HepG2 (cell line): ENCODE measurements at regions not wholly inside any gene's neighbourhood (a gene's known extent, or its start where the extent isn't known, plus 50 kb on each side); places are given as distances from the start of the nearest gene placed in this dataset.

ENCODE experiments used
- ATAC-seq: fragments of 200-7000 bp; cut with Tn5 transposase; 3 replicates; pipeline ENCODE4 v1.9.1; 2020; ENCODE audit warnings: mild to moderate bottlenecking, moderate library complexity
- BruUV-seq: library from RNA; stranded (reverse); fragments of 400-500 nt; replicated peaks from 2 replicates; lab custom pipeline; 2021; lab: Mats Ljungman, UMichigan
- CTCF ChIA-PET: fragments of 300-600 bp; formaldehyde crosslinking; extraction: SDS; loops from one replicate; lab custom pipeline; 2021; ENCODE audit warnings: low total read pairs, inconsistent platforms, low intra/inter-chr PET ratio; lab: Yijun Ruan, JAX
- POLR2A ChIA-PET: fragments of 350-600 bp; sonication (Branson Sonifier 250); formaldehyde crosslinking; loops from one replicate; lab custom pipeline; 2020; ENCODE audit warnings: antibody characterized with exemption, inconsistent platforms; lab: Yijun Ruan, JAX
- DNase-seq: peaks from one replicate; pipeline ENCODE4 v3.0.0-alpha.2; 2015; ENCODE audit warnings: low spot score
- FAIRE-seq: peaks from 3 replicates; lab custom pipeline; 2011; peaks lifted over from hg19 to GRCh38; lab: Jason Lieb, UNC
- H2AFZ ChIP-seq: one replicate; pipeline ENCODE4 v1.6.1; 2011; ENCODE audit warnings: low read length, inconsistent platforms
- H3K27ac ChIP-seq: fragments of 300-600 bp; 3 replicates; pipeline ENCODE4 v1.8.0; 2011; ENCODE audit warnings: mixed run types, mild to moderate bottlenecking, mixed read lengths, low read length, inconsistent platforms; ENCODE audit not compliant: insufficient read depth; ENCODE audit errors: extremely low read length
- H3K27me3 ChIP-seq, 2 experiments: fragments of 200-600 bp in 1 of 2; 2 replicates in 1 of 2; 3 replicates in 1 of 2; pipeline versions ENCODE4 v1.6.0 to v1.8.0; 2011; ENCODE audit warnings: low read length in 2 of 2, mild to moderate bottlenecking in 2 of 2, moderate library complexity in 2 of 2, inconsistent platforms in 1 of 2; ENCODE audit not compliant: insufficient read depth in 2 of 2, control insufficient read depth in 1 of 2
- H3K36me3 ChIP-seq, 2 experiments: fragments of 200-600 bp in 1 of 2; replicated peaks in 1 of 2; 2 replicates in 1 of 2; 3 replicates in 1 of 2; pipeline versions ENCODE4 v1.5.1 to v1.8.0; 2011; ENCODE audit warnings: low read length in 2 of 2, inconsistent platforms in 1 of 2; ENCODE audit not compliant: insufficient read depth in 2 of 2, control insufficient read depth in 1 of 2
- H3K4me1 ChIP-seq: 2 replicates; pipeline ENCODE4 v1.5.1; 2012; ENCODE audit warnings: low read length, inconsistent platforms; ENCODE audit not compliant: insufficient read depth
- H3K4me2 ChIP-seq: 2 replicates; pipeline ENCODE4 v1.6.0; 2011; ENCODE audit warnings: low read depth, low read length, inconsistent platforms
- H3K4me3 ChIP-seq, 3 experiments: fragments of 200-600 bp in 1 of 3; sonication (generic), shearing (Covaris generic) in 1 of 3; replicated peaks in 1 of 3; 2 replicates each; pipeline ENCODE4 v1.5.1; 2011 to 2016; ENCODE audit warnings: low read length in 3 of 3, inconsistent platforms in 2 of 3, low read depth in 2 of 3, mild to moderate bottlenecking in 2 of 3, control low read depth in 1 of 3, mixed read lengths in 1 of 3; ENCODE audit not compliant: insufficient read depth in 1 of 3
- H3K79me2 ChIP-seq: one replicate; pipeline ENCODE4 v1.6.1; 2011; ENCODE audit warnings: low read length, inconsistent platforms; ENCODE audit not compliant: insufficient read depth
- H3K9ac ChIP-seq: 2 replicates; pipeline ENCODE4 v1.6.0; 2011; ENCODE audit warnings: mild to moderate bottlenecking, low read depth, low read length, inconsistent platforms; ENCODE audit not compliant: insufficient read depth
- H3K9me3 ChIP-seq: 2 replicates; pipeline ENCODE4 v1.5.1; 2012; ENCODE audit warnings: mild to moderate bottlenecking, low read length
- H4K20me1 ChIP-seq: 2 replicates; pipeline ENCODE4 v1.6.0; 2011; ENCODE audit warnings: inconsistent platforms, mild to moderate bottlenecking, low read length, moderate library complexity; ENCODE audit not compliant: insufficient read depth
- HNRNPLL ChIP-seq: fragments of 200-400 bp; formaldehyde crosslinking; IDR thresholded peaks from 2 replicates; pipeline ENCODE4 v1.6.1; 2017; ENCODE audit warnings: mild to moderate bottlenecking, low read depth, low read length; ENCODE audit not compliant: poor library complexity, severe bottlenecking
- NCOA1 ChIP-seq: sonication (generic); formaldehyde crosslinking; IDR thresholded peaks from 2 replicates; pipeline ENCODE4 v1.9.0; 2021; ENCODE audit warnings: missing genetic modification reagents
- NR2C2 ChIP-seq: sonication (generic); formaldehyde crosslinking; IDR thresholded peaks from 2 replicates; pipeline ENCODE4 v1.4.0; 2020; ENCODE audit warnings: missing genetic modification reagents, mild to moderate bottlenecking, moderate library complexity, borderline replicate concordance
- RBM22 ChIP-seq: fragments of 200-400 bp; formaldehyde crosslinking; optimal IDR thresholded peaks from 2 replicates; pipeline ENCODE3; 2017; ENCODE audit warnings: mild to moderate bottlenecking, low read length, moderate library complexity
- RCOR2 ChIP-seq: IDR thresholded peaks from 2 replicates; pipeline ENCODE4 v1.6.1; 2016; ENCODE audit warnings: missing biosample characterization, missing genetic modification reagents
- RFX3 ChIP-seq: IDR thresholded peaks from 2 replicates; pipeline ENCODE4 v1.6.1; 2016; ENCODE audit warnings: missing biosample characterization, missing genetic modification reagents
- SNAI1 ChIP-seq: sonication (generic); formaldehyde crosslinking; IDR thresholded peaks from 2 replicates; pipeline ENCODE4 v1.5.0; 2020; ENCODE audit warnings: mild to moderate bottlenecking, missing genetic modification reagents, borderline replicate concordance
- SRSF9 ChIP-seq: fragments of 200-400 bp; formaldehyde crosslinking; IDR thresholded peaks from 2 replicates; pipeline ENCODE4 v1.6.1; 2018; ENCODE audit warnings: borderline replicate concordance, mild to moderate bottlenecking, low read depth, low read length; ENCODE audit not compliant: insufficient read depth, poor library complexity, severe bottlenecking
- ZIK1 ChIP-seq: sonication (generic); formaldehyde crosslinking; IDR thresholded peaks from 2 replicates; pipeline ENCODE4 v1.5.0; 2020; ENCODE audit warnings: mild to moderate bottlenecking, low read depth, missing genetic modification reagents, borderline replicate concordance
- ZNF7 ChIP-seq: IDR thresholded peaks from 2 replicates; pipeline ENCODE4 v1.6.1; 2016; ENCODE audit warnings: missing biosample characterization, missing genetic modification reagents
- WGBS: methylation state at CpG from one replicate; pipeline ENCODE4 v1.1.6; 2017; ENCODE audit warnings: low lambda C conversion rate; 5-methylcytosine and 5-hydroxymethylcytosine counted together
- in situ Hi-C: cut with HindIII; loops from 2 replicates; pipeline ENCODE4 v1.10.0; 2017; ENCODE audit warnings: low pct_unique_long_range_greater_than_20kb; ENCODE audit not compliant: extremely low pct_ligation_motif_present
- intact Hi-C: fragments of 100-400 bp; cut with micrococcal nuclease; formaldehyde crosslinking; loops from one replicate; pipeline ENCODE4 v1.10.0; 2022; ENCODE audit not compliant: unreplicated experiment
- TF ChIP-seq, protein P1 (sequence below): sonication (generic); formaldehyde crosslinking; IDR thresholded peaks from 2 replicates; pipeline ENCODE4 v1.5.0; 2020; ENCODE audit warnings: missing genetic modification reagents
- TF ChIP-seq, protein P2 (sequence below): IDR thresholded peaks from 2 replicates; pipeline ENCODE4 v1.6.1; 2016; ENCODE audit warnings: low read depth, control low read depth

DNA sequence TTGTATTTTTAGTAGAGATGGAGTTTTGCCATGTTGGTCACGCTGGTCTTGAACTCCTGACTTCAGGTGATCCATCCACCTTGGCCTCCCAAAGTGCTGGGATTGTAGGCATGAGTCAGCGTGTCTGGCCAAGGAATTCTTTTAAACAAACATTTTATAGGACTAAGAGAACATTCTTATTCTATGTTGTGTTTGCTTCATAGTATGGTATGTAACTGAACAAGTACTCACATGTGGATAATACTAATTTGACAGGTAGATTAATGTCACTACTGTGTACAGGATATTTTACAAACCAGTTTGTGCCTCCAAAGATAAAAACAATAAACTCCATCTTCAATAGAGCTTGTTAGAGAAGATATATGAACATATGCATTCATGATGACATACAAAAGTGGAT is 1353.4 kb downstream of the PCDH7 start:
- Histone ChIP-seq H3K9me3 (peaks cover 49% of the 10 kb centered on the region), H3K4me2 (no peak overlapping the region), H3K36me3 (no peaks in the 10 kb centered on the region), H2AFZ (no peak overlapping the region), H3K27ac (no peak overlapping the region), H4K20me1 (no peaks in the 10 kb centered on the region), H3K4me1 (no peaks in the 10 kb centered on the region), H3K79me2 (no peaks in the 10 kb centered on the region), H3K27me3 (no peaks in the 10 kb centered on the region), H3K9ac (no peak overlapping the region), H3K4me3 (no peak overlapping the region)
- no TSS peak for BruUV-seq
- in situ Hi-C loops (no loop called here), intact Hi-C loops (no loop called here)
- no peak for TF ChIP-seq SRSF9
- TF ChIP-seq, protein P1, sequence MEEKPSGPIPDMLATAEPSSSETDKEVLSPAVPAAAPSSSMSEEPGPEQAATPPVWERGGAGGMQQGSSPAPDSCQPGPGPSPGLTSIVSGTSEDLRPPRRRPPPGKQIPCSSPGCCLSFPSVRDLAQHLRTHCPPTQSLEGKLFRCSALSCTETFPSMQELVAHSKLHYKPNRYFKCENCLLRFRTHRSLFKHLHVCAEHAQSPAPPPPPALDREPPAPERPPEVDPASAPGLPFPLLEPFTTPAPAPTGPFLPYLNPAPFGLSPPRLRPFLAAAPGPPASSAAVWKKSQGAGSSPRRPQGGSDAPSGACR (CRISPR knock-in tag) = no peak
- TF ChIP-seq, protein P2, sequence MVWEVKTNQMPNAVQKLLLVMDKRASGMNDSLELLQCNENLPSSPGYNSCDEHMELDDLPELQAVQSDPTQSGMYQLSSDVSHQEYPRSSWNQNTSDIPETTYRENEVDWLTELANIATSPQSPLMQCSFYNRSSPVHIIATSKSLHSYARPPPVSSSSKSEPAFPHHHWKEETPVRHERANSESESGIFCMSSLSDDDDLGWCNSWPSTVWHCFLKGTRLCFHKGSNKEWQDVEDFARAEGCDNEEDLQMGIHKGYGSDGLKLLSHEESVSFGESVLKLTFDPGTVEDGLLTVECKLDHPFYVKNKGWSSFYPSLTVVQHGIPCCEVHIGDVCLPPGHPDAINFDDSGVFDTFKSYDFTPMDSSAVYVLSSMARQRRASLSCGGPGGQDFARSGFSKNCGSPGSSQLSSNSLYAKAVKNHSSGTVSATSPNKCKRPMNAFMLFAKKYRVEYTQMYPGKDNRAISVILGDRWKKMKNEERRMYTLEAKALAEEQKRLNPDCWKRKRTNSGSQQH (CRISPR knock-in tag) = no peak
- no peak for TF ChIP-seq SNAI1 (CRISPR knock-in tag)
- TF ChIP-seq ZNF7 (CRISPR knock-in tag) = no peak
- TF ChIP-seq NCOA1 (CRISPR knock-in tag) = no peak
- TF ChIP-seq NR2C2 (CRISPR knock-in tag) = no peak
- TF ChIP-seq RBM22 = no peak
- no peak for TF ChIP-seq HNRNPLL
- no peak for TF ChIP-seq ZIK1 (CRISPR knock-in tag)
- no peak for TF ChIP-seq RFX3 (CRISPR knock-in tag)
- TF ChIP-seq RCOR2 (CRISPR knock-in tag) = no peak
- ATAC-seq = no peak
- DNase-seq = no peak
- POLR2A ChIA-PET = no interaction called here
- CTCF ChIA-PET = no interaction called here
- WGBS = 0% methylated on average over 2 of the region's 2 CpGs
- FAIRE-seq = no peak
